NCI-H187 (cell line): ENCODE measurements at regions not wholly inside any gene's neighbourhood (a gene's known extent, or its start where the extent isn't known, plus 50 kb on each side); places are given as distances from the start of the nearest gene placed in this dataset.
"Not testable (repeated sequence)": the region's sequence is repeated elsewhere in the genome, so short reads cannot be mapped to it uniquely, and the experiment has no call there.

Experiments used
- DNase-seq, 2 experiments: peaks; one replicate each; lab custom pipeline; 2025; lab: John Stamatoyannopoulos, UW

DNA sequence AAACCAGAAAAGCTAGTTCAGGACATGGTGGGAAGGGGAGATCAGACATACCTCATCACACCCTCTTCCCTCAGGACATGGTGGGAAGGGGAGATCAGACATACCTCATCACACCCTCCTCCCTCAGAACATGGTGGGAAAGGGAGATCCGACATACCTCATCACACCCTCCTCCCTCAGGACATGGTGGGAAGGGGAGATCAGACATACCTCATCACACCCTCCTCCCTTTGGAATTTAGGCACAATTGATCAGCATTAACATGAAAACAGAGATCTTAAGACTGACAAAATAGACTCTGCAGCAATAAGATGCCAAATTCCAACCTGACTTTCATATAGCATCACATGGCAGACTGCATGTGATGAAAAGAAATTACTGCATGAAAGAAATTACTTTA is 412.7 kb upstream of the ZNF717 start:
- DNase-seq = no peak

DNA sequence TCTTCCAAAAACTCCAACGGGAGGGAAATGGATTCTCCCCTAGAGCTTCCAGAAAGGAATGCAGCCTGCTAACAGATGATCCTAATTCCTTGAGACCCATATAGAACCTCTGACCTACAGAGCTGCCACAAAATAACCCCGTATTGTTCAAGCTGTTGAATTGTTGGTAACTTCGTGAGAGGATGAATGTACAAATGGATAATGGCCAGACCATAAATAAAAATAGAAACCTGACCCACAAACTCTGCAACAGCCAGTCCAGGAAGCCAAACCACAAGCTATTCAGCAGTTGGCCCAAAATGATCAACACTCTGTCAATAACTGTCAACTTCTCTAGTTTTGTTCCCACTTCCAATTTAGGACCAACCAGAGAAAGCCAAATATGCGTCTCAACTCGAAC is 414.0 kb upstream of the ZNF717 start:
- DNase-seq = no peak

DNA sequence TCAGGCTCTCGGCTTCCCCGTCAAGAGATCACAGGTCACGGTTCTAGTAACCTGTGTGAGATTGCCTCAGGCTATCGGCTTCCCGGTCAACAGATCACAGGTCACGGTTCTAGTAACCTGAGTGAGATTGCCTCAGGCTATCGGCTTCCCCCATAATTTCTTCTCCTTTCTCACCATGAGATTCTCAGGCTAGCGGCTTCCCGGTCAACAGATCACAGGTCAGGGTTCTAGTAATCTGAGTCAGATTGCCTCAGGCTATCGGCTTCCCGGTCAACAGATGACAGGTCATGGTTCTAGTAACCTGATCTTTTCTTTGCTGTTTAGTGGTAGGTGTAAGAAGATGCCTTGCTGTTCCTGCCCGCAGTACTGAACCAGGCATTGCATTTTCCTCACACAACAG is 418.2 kb upstream of the ZNF717 start:
- no peak for DNase-seq

DNA sequence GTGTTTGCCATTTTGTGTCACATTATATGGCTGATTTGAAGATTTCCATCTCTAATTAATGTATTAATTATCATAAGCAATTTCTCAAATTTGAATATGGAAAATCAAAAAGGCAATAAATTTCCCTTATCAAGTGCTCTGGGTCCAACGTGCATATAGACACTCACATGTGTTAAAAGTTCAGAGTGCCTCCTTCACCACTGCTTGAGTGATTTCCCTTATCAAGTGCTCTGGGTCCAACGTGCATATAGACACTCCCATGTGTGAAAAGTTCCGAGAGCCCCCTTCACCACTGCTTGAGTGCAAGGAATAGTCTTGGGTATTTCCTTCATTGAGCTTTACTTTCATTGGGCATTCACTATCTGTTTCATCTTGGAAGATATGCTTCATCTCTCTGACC is 421.0 kb upstream of the ZNF717 start:
- DNase-seq = no peak

DNA sequence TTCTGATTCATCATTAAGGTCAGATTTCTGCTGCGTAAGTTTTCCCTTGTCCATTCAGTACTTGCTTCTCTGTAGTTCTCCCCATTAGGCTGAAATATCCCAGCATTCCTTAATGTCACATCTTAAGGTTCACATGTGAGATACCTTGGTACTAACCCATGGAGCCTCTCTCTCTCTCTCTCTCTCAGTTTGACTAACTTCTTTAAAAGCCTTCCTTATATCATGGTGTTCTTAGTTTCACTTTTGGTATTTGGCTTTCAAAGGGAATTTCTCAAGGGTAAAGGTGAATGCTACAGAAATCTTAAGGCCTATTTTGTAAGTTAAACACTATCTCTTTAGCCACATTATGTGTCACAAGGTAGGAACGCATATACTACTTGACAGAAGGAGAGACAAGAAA is 427.3 kb upstream of the ZNF717 start:
- DNase-seq = no peak

DNA sequence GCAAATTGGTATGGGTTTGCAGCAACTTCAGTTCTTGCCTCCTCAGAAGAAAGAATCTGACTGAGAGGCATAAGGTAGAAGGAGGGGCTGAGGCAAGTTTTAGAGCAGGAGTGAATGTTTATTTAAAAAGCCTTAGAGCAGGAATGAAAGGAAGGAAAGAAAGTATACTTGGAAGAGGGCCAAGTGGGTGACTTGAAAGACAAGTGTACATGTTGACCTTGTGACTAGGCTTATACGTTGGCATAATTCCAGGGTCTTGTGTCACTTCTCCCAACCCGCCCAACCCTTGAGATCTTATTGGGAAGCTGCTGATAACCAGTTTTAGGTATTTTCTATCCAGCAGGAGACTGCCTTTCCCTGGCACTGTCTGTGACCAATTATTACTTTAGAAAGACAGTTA is 436.9 kb upstream of the ZNF717 start:
- no peak for DNase-seq

DNA sequence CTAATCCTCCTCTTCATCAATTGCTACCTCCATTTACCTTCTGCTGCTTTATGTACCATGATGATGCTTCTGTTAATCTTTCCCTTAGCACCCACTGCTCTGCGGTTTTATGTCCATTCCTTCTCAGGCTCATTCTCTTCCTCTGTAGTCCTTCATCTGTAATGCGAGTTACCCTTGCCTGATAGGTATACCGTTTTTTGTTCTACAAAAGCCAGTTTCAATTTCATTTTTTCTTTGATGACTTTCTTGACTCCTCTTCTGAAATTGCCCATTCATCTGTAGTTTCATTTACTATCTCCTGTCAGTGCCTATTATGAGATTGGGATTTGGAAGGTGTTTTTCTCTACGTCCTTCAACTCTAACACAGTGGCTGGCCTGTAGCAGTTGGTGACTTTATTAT is 445.9 kb upstream of the ZNF717 start:
- no peak for DNase-seq

DNA sequence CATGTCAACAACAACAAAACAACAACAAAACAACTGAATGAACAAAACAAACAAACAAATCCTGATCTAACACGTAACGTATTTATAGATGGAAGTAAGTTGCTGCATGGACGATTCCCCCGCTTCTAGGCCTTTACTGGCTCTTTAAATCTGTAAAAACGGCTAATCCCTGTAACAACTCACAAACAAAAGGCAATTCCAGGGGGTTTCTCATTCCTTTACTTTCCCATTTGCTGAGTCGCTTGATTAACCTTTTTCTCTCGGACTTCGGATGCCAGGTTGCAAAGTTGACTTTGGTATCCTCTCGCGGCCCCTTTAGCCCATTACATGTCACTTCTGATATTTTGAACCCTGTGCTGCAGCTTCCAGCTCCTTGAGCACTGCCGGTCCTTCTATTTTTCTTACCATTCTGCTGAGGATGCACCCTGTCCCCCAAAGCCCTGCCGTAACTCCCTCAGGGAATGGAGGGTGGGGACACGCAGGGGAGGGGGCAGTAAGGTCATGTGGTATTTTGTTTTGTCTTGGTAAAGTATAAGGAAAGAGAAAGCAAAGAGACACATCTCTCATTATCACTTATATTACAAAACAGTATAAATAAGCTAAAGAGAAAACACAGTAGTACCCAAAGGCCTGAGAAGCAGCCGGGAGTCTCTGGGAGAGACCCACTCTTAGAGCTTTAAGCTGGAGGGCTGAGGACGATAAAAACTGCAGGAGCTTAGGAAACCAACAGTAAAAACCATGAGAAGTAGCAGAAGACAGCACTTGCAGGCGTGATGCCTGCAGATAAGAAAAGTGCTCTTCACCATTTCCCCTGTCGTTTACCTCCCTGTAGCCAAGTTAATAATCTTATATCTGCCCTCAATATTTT is 457.8 kb upstream of the ZNF717 start:
- no peak for DNase-seq

DNA sequence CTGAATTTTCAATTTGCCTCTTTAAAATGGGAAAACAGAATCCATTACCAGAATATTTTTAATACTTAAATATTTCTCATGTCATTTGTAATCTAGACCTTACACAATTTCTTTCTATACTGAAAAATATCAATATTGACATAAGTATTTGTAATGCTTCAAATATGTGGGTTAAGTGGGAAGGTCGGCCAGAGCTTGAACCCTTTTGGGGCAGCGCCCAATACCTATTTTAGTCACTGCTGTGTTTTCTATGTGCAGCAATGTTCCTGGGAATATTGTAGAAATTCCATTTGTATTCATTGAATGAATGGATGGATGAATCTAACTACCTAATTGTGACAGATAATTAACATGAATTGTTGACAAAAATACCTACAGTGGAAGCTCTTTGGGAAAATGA is 459.7 kb upstream of the ZNF717 start:
- no peak for DNase-seq

DNA sequence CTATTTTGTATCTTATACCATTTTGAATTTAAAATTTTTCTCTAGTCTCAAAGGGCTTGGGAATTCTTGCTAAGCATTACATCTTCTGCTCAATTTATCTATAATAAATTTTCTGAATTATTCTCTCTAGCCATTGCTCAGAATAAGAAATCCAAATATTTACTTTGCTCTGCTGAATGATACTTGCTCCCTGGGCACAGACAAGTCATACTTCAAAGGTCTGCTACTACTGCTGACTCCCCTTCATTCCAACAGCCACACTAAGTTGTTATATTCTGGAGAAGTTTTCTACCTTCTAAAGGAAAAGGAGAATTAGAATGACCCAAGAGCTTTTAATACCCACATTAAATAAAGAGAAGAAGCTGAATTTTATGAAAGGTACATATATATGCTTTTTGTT is 460.3 kb upstream of the ZNF717 start:
- DNase-seq = no peak

DNA sequence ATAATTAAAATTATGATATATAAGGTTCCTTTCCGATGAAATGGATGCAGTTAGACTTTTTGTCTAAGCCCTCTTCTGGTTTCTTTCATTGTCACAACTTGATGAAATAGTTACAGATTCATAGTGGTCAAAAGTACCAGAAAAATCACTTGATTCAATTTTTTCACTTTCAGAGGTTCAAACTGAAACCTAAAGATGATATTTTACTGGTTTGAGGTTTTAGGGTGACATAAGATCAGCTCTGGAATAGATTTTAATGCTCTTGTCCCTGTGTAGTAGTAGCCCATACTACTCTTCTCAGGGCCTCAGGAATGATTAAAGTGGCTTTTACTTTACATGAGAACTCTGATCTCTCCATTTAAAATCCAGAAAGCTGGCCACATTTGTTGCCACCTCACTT is 479.1 kb upstream of the ZNF717 start:
- DNase-seq = no peak

DNA sequence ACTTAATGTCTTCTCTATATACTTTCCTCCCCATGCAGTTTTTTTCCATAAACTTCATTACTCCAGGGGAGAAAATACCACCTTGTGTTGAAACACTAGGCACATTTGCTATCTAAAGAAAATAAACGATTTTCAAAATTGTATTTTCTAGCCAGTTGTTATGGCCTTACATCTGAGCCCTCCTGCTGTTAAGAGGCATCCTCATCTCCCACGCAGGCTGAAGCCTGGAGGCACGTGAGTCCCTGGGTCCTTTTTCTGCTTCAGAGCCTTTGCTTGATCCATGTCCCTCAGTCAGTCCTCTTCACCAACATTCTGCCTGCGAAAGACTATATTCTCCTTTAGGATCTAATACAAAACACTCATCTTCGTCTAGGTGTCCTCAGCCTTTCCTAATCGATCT is 479.6 kb upstream of the ZNF717 start:
- DNase-seq = no peak

DNA sequence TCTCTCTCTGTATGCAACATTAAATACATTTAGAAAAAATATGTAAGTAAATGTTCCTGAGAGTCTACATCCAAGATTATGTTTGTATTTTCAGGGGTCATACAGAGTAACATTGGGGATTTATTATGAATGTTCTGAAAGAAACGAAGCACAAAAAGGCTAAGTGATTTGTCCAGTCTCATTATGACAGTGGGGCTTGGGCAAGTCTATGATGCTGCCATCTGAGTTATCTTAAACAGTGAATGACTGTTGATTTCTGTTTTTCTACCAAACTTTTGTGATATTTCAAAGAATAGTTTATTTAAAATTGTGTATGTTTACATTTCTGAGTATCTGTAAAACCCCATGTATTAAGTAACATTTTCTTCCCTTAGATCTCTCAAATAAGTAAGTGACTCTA is 481.2 kb upstream of the ZNF717 start:
- no peak for DNase-seq

DNA sequence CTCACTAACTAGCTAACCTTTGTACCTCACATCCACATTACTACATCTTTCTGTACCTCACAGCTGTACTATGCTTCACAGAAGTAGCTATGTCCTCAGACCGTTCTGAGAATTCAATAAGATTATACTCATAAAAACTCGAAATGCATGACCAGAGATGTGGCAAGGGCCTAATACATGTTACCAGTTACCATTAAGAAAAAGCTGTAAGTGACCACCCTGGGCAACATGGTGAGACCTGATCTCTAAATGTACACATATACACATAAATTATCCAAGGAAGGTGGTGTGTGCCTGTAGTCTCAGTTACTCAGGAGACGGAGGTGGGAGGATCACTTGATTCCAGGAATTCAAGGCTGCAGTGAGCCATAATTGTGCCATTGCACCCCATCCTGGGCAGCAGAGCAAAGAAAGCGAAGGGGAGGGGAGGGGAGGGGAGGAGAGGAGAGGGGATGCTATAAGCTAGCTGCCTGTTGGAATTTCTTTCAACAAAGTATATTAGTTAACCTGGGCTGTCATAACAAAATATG is 482.6 kb upstream of the ZNF717 start:
- DNase-seq = no peak

DNA sequence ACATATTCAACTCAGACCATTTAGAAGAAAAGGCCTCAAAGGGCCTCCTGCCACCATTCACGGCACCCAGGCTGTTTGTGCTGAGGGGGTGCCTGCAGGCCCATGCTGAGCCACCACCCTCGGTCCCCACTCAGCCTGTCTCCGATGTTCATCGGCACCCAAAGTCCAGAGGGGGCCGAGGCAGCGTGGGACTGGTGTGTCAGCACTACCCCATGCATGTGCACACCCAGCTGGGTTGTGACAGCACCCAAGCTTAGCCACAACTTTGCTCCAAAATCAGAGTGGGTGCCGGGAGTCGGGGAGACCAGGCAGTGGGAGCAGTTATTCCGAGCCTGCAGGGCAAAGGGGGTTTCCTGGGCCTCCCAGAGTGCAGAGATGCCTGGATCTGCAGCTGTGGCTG is 508.5 kb upstream of the ZNF717 start:
- no peak for DNase-seq

DNA sequence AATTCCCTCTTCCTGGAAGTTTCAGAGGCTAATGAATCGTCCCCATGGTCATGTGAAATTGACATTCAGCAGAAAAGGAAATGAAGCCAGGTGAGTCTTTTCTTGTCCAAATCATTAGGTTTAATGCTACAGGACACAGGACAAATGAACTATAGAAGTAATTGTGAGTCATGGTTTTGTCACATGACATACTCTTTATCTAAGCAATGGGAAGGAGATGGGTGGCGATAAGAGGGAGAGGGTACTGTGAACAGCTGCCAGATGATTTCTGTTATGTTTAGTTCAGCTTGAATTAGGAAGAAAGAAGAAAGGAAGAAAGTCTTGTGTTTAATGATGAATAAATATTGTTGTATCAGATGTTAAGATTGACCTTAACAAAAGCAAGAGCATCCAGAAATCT is 515.4 kb upstream of the ZNF717 start:
- DNase-seq = no peak

DNA sequence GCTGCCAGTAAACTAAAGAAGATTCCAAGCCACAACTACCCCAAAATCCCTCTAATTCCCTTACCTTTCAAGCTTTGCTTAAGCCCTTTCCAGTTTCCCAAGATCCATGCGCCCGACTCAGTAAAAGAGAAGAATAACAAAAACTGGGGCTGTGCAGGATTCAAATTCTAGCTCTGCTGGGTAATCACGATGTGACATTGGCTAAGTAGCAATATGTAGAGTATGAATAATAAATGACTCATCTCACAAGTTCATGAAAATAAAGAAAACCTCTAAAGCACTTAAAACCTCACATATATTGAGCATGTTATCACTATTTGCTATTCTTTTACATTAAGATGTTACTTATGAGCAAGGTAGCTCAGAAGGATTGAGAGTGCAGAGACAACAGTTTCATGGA is 522.2 kb upstream of the ZNF717 start:
- DNase-seq = no peak

DNA sequence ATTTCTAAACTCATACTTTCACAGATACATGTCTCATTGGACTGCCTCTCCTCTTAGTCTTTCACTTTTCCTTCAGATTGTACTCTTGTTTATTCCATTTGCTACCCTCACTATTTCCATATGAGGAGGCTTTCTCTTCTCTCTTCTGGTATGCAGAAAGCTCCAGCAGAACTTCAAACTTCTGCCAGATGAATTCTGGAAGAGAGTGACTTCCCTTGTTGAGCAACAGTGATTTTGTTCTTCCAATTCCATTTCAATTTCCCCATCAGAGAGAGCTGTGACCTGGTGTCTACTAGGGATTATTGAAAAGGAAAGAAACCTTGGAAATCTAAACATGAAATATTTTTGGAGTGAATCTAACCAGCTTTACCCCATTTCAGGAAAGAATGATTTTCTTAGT is 523.2 kb upstream of the ZNF717 start:
- no peak for DNase-seq

DNA sequence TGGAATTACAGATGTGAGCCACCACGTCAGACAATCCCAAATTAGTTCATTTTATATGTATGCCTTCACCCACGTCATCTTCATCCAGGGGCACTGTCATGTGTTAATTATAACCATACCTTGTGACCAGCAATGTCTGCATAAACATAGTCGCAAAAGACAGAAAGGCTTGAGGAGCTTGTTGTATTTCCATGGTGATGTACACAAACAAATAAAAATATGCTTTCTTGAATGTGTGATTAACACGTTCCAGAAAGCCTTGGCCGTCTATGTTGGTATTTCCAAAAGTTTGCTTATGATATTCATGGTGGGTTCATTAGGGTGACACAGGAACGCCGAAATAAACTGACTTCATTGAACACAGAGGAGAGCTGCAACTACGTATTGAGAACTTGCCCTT is 524.7 kb upstream of the ZNF717 start:
- no peak for DNase-seq

DNA sequence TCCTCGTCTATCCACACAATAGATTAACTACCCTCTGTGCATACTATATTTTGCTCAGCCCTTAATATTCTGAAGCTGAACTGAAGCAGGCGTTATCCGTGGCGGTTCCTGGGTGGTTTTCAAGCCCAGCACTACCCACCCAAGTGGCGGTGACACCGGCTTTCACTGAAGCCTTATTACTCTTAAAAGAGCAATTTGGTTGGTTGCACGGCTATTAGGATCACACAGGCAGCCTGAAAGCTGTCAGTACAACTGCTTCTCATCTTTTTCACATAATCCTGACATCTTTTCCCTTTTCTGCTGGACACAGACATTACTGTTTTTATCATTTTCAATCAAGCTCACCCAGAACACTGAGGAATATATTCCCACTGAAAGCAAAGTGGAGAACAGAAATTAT is 525.3 kb upstream of the ZNF717 start:
- DNase-seq = no peak

DNA sequence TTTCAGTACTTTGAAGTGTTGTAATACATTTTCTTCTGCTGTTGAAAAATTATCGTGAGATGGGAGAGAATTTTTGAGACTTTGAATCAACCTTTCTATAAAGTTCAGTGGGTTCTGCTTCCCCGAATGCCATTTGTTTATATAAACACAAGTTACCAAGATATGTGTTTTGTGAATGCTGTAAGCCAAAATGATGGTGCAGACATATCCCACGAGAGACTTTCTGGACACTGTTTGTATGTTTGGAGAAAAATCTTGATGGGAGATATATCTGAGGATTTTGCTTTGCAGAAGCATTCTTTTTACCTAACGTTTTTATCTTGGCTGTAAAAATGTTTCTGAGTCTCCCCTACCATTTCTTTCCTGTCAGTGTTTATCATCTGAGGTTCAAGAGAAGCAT is 526.6 kb upstream of the ZNF717 start:
- no peak for DNase-seq

DNA sequence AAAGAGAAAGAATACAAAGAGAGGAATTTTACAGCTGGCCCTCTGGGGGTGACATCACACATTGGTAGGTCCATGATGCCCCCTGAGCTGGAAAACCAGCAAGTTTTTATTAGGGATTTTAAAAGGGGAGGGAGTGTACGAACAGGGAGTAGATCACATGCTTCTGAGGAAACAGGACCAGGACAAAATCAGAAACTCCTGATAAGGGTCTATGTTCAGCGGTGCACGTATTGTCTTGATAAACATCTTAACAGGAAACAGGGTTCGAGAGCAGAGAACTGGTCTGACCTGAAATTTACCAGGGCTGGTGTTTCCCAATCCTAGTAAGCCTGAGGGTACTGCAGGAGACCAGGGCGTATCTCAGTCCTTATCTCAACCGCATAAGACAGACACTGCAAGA is 530.6 kb upstream of the ZNF717 start:
- not testable (repeated sequence) for DNase-seq

DNA sequence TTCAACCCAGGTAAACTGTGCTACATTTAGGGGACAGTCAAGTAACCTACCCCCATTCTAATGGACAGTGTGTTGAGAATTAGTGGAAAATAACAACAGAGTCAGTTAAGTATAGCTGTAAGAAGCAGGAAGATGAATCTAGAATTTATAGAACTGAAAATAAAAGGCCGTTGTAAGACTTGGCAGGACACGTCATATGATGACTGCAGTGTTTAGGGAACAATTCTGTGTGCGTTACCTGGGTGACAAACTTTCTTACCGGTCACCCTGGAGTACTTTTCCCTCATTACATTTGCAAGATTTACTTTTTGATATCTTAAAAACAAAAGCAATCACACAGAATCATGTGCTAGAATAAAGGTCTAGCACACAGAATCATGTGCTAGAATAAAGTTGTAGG is 536.3 kb upstream of the ZNF717 start:
- DNase-seq = no peak

DNA sequence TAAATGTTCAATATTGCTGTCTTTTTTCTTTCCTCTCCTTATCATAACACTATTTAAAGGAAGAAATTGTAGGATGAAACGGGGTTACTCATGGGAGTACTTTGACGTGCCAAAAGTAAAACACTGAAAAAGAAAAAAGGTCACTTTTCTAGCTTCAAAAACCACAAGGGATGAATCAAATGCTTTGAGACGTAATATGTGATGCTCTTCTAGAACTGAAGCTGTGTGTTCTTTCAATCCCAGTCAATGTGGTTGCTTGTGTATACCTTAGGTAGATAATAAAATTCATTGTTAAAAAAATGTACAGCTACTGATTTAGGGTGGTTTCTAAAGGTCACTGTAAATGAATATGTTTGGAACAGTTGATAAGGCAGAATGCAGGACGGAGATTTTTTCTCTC is 538.8 kb upstream of the ZNF717 start:
- no peak for DNase-seq
